ENCODE measurements at regions not wholly inside any gene's neighbourhood (a gene's known extent, or its start where the extent isn't known, plus 50 kb on each side); places are given as distances from the start of the nearest gene placed in this dataset.
"Not testable (repeated sequence)": the region's sequence is repeated elsewhere in the genome, so short reads cannot be mapped to it uniquely, and the experiment has no call there.

- no peaks in the 10 kb centered on the region for H3K36me3 ChIP-seq
- DNase-seq = no peak
- TF ChIP-seq POLR2A (IDR thresholded peaks at IDR 0.05) = no peak
- TF ChIP-seq CTCF (IDR thresholded peaks at IDR 0.05) = no peak
- H3K4me3 ChIP-seq = no peak overlapping the region
- H3K4me1 ChIP-seq = no peaks in the 10 kb centered on the region
- no peak overlapping the region for H3K27ac ChIP-seq
- H3K9me3 ChIP-seq = no peaks in the 10 kb centered on the region
- no peaks in the 10 kb centered on the region for H3K27me3 ChIP-seq
Measured at GRCh38 chr3:40930756-40931155, 268.5 kb upstream of the CTNNB1 start.

- no peak for DNase-seq
- no peak overlapping the region for H3K27ac ChIP-seq
- TF ChIP-seq CTCF (IDR thresholded peaks at IDR 0.05) (no peak), POLR2A (IDR thresholded peaks at IDR 0.05) (no peak)
- H3K27me3 ChIP-seq = no peaks in the 10 kb centered on the region
- no peak overlapping the region for H3K4me3 ChIP-seq
- no peaks in the 10 kb centered on the region for H3K36me3 ChIP-seq
- no peaks in the 10 kb centered on the region for H3K9me3 ChIP-seq
- peaks cover 0 to 4% (median 0%) of the 10 kb centered on the region in 4 donors for H3K4me1 ChIP-seq
Measured at GRCh38 chr3:40938591-40938990, 260.7 kb upstream of the CTNNB1 start.

- TF ChIP-seq CTCF (IDR thresholded peaks at IDR 0.05) (no peak), POLR2A (IDR thresholded peaks at IDR 0.05) (no peak)
- Histone ChIP-seq H3K27ac (no peak overlapping the region), H3K4me1 (peaks cover 0 to 4% (median 0%) of the 10 kb centered on the region in 4 donors), H3K4me3 (no peak overlapping the region), H3K27me3 (no peaks in the 10 kb centered on the region), H3K36me3 (no peaks in the 10 kb centered on the region), H3K9me3 (no peaks in the 10 kb centered on the region)
- no peak for DNase-seq
Measured at GRCh38 chr3:40939030-40939740, 260.1 kb upstream of the CTNNB1 start.

GRCh38 chr3:40939741-40940130, 259.6 kb upstream of the CTNNB1 start:
- no peaks in the 10 kb centered on the region for H3K36me3 ChIP-seq
- DNase-seq = no peak
- TF ChIP-seq POLR2A (IDR thresholded peaks at IDR 0.05) (no peak), CTCF (IDR thresholded peaks at IDR 0.05) (no peak)
- H3K27ac ChIP-seq = no peak overlapping the region
- no peaks in the 10 kb centered on the region for H3K9me3 ChIP-seq
- peaks cover 0 to 4% (median 0%) of the 10 kb centered on the region in 4 donors for H3K4me1 ChIP-seq
- no peaks in the 10 kb centered on the region for H3K27me3 ChIP-seq
- H3K4me3 ChIP-seq = no peak overlapping the region

- H3K36me3 ChIP-seq = no peaks in the 10 kb centered on the region
- no peaks in the 10 kb centered on the region for H3K27me3 ChIP-seq
- TF ChIP-seq CTCF (IDR thresholded peaks at IDR 0.05) (no peak), POLR2A (IDR thresholded peaks at IDR 0.05) (no peak)
- no peak for DNase-seq
- H3K27ac ChIP-seq = no peak overlapping the region
- no peak overlapping the region for H3K4me3 ChIP-seq
- H3K4me1 ChIP-seq = peaks cover 0 to 4% (median 0%) of the 10 kb centered on the region in 4 donors
- no peaks in the 10 kb centered on the region for H3K9me3 ChIP-seq
Measured at GRCh38 chr3:40940651-40941050, 258.7 kb upstream of the CTNNB1 start.

- H3K4me3 ChIP-seq, H3K36me3 ChIP-seq, H3K27me3 ChIP-seq, H3K9me3 ChIP-seq, DNase-seq, H3K27ac ChIP-seq, H3K4me1 ChIP-seq: not testable (repeated sequence)
Measured at GRCh38 chr3:40947022-40947421, 252.3 kb upstream of the CTNNB1 start.

- not testable (repeated sequence) for H3K27ac ChIP-seq, H3K36me3 ChIP-seq, H3K27me3 ChIP-seq, H3K4me3 ChIP-seq, H3K4me1 ChIP-seq, H3K9me3 ChIP-seq, DNase-seq
Measured at GRCh38 chr3:40949347-40949746, 250.0 kb upstream of the CTNNB1 start.
